Glutamatergic neuron (in vitro differentiated cells): ENCODE measurements at regions not wholly inside any gene's neighbourhood (a gene's known extent, or its start where the extent isn't known, plus 50 kb on each side); places are given as distances from the start of the nearest gene placed in this dataset.

Experiments
- DNase-seq: peaks from one replicate; pipeline ENCODE4 v3.0.0; 2022
- H3K27ac Mint-ChIP-seq: one replicate; pipeline ENCODE4 v1.8.0; 2020; ENCODE audit warnings: mild to moderate bottlenecking, mixed read lengths, inconsistent platforms; ENCODE audit not compliant: unreplicated experiment
- H3K27me3 Mint-ChIP-seq: one replicate; pipeline ENCODE4 v1.8.0; 2020; ENCODE audit warnings: mild to moderate bottlenecking, moderate library complexity, mixed read lengths, inconsistent platforms; ENCODE audit not compliant: unreplicated experiment
- H3K36me3 Mint-ChIP-seq: one replicate; pipeline ENCODE4 v1.8.0; 2020; ENCODE audit warnings: mild to moderate bottlenecking, mixed read lengths, inconsistent platforms; ENCODE audit not compliant: unreplicated experiment
- H3K4me1 Mint-ChIP-seq: one replicate; pipeline ENCODE4 v1.8.0; 2020; ENCODE audit warnings: mild to moderate bottlenecking, low read depth, mixed read lengths, inconsistent platforms; ENCODE audit not compliant: unreplicated experiment
- H3K4me3 Mint-ChIP-seq: one replicate; pipeline ENCODE4 v1.8.0; 2020; ENCODE audit warnings: mild to moderate bottlenecking, mixed read lengths, inconsistent platforms; ENCODE audit not compliant: unreplicated experiment
- H3K9me3 Mint-ChIP-seq: one replicate; pipeline ENCODE4 v1.8.0; 2020; ENCODE audit warnings: mild to moderate bottlenecking, moderate library complexity, mixed read lengths, inconsistent platforms; ENCODE audit not compliant: unreplicated experiment
- CTCF ChIP-seq: fragments of 200-600 bp; sonication (generic); IDR thresholded peaks from one replicate; pipeline ENCODE4 v1.5.0; 2021; ENCODE audit not compliant: partially characterized antibody, unreplicated experiment

GRCh38 chr12:74957634-74958033 is 252.0 kb downstream of the KCNC2 start:
- H3K4me1 Mint-ChIP-seq, result no peaks in the 10 kb centered on the region
- no peaks in the 10 kb centered on the region for H3K36me3 Mint-ChIP-seq
- H3K27me3 Mint-ChIP-seq, result no peaks in the 10 kb centered on the region
- no peak for DNase-seq
- H3K27ac Mint-ChIP-seq, result no peak overlapping the region
- H3K9me3 Mint-ChIP-seq, result peaks cover 2% of the 10 kb centered on the region
- TF ChIP-seq CTCF, result no peak
- H3K4me3 Mint-ChIP-seq, result no peak overlapping the region

GRCh38 chr12:74959657-74960056 is 250.0 kb downstream of the KCNC2 start:
- no peak for TF ChIP-seq CTCF
- peaks cover 2% of the 10 kb centered on the region for H3K9me3 Mint-ChIP-seq
- DNase-seq, result no peak
- no peaks in the 10 kb centered on the region for H3K4me1 Mint-ChIP-seq
- no peaks in the 10 kb centered on the region for H3K36me3 Mint-ChIP-seq
- H3K27me3 Mint-ChIP-seq, result no peaks in the 10 kb centered on the region
- H3K4me3 Mint-ChIP-seq, result no peak overlapping the region
- no peak overlapping the region for H3K27ac Mint-ChIP-seq

DNA sequence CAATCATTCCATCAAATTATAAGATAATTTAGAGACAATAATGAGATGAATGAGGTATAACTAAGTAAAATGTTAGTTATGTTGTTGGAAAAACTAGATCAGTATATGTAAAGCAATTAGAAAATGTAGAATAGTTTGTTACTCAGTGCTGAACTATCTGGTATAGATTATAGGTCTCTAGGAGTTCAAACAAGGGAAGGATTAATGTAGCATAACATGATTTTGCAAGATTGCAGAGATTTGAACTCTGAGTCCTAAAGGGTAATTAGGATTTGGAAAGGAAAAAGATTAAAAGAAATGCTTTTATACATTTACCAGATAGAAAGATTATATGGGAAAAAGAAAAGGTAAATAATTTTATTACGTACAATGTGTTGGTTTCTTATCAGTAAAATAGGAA is 246.3 kb downstream of the KCNC2 start:
- no peak overlapping the region for H3K27ac Mint-ChIP-seq
- H3K36me3 Mint-ChIP-seq, result no peaks in the 10 kb centered on the region
- no peaks in the 10 kb centered on the region for H3K4me1 Mint-ChIP-seq
- H3K4me3 Mint-ChIP-seq, result no peak overlapping the region
- no peak for TF ChIP-seq CTCF
- no peak for DNase-seq
- no peaks in the 10 kb centered on the region for H3K27me3 Mint-ChIP-seq
- no peaks in the 10 kb centered on the region for H3K9me3 Mint-ChIP-seq

GRCh38 chr12:74963867-74964331 is 245.7 kb downstream of the KCNC2 start:
- no peak for TF ChIP-seq CTCF
- H3K27me3 Mint-ChIP-seq, result no peaks in the 10 kb centered on the region
- H3K27ac Mint-ChIP-seq, result no peak overlapping the region
- DNase-seq, result no peak
- H3K9me3 Mint-ChIP-seq, result no peaks in the 10 kb centered on the region
- H3K4me3 Mint-ChIP-seq, result no peak overlapping the region
- H3K4me1 Mint-ChIP-seq, result no peaks in the 10 kb centered on the region
- H3K36me3 Mint-ChIP-seq, result no peaks in the 10 kb centered on the region

- Mint-ChIP-seq H3K4me1 (no peaks in the 10 kb centered on the region), H3K27ac (no peak overlapping the region), H3K36me3 (no peaks in the 10 kb centered on the region), H3K4me3 (no peak overlapping the region), H3K9me3 (no peaks in the 10 kb centered on the region), H3K27me3 (no peaks in the 10 kb centered on the region)
- DNase-seq, result no peak
- TF ChIP-seq CTCF, result no peak
These were observed 245.2 kb downstream of the KCNC2 start for GRCh38 chr12:74964390-74964789.
